NB4 (cell line): ENCODE measurements at regions not wholly inside any gene's neighbourhood (a gene's known extent, or its start where the extent isn't known, plus 50 kb on each side); places are given as distances from the start of the nearest gene placed in this dataset.

Experiments used
- DNase-seq: peaks from one replicate; pipeline ENCODE4 v3.0.0; 2010; ENCODE audit warnings: low read depth
- H3K4me3 ChIP-seq: one replicate; pipeline ENCODE4 v1.5.1; 2011; ENCODE audit warnings: mild to moderate bottlenecking, low read depth, low read length, moderate library complexity
- MYC ChIP-seq: IDR thresholded peaks from 2 replicates; pipeline ENCODE4 v1.6.1; 2011; ENCODE audit warnings: low read depth, low read length
- POLR2A ChIP-seq: IDR thresholded peaks from 2 replicates; pipeline ENCODE4 v1.6.1; 2011; ENCODE audit warnings: mild to moderate bottlenecking; ENCODE audit not compliant: insufficient read length; ENCODE audit errors: extremely low read depth
- TF ChIP-seq, protein P1 (sequence below): IDR thresholded peaks from 2 replicates; pipeline ENCODE4 v1.6.1; 2011; ENCODE audit warnings: low read depth, low read length
- TF ChIP-seq, protein P2 (sequence below): IDR thresholded peaks from one replicate; pipeline ENCODE4 v1.5.1; 2012; ENCODE audit warnings: low read depth, low read length

DNA sequence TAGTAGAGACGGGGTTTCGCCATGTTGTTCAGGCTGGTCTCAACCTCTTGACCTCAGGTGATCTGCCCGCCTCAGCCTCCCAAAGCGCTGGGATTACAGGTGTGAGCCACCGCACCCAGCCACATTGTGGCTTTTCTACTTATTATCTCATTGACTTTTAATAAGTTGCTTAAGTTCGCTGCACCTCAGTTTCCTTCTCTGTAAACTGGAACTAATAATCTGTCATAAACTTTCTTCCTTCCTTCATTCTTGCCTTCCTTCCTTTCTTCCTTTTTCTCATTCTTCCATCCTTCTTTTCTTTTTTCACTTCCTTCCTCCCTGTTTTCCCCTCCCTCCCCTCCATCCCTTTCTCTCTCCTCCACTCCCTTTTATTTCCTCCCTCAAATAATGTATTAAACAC lies 192.2 kb downstream of the MAF start:
- no peak for DNase-seq
- no peak for TF ChIP-seq MYC
- no peak for TF ChIP-seq POLR2A
- TF ChIP-seq, protein P1, sequence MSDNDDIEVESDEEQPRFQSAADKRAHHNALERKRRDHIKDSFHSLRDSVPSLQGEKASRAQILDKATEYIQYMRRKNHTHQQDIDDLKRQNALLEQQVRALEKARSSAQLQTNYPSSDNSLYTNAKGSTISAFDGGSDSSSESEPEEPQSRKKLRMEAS = no peak
- TF ChIP-seq, protein P2, sequence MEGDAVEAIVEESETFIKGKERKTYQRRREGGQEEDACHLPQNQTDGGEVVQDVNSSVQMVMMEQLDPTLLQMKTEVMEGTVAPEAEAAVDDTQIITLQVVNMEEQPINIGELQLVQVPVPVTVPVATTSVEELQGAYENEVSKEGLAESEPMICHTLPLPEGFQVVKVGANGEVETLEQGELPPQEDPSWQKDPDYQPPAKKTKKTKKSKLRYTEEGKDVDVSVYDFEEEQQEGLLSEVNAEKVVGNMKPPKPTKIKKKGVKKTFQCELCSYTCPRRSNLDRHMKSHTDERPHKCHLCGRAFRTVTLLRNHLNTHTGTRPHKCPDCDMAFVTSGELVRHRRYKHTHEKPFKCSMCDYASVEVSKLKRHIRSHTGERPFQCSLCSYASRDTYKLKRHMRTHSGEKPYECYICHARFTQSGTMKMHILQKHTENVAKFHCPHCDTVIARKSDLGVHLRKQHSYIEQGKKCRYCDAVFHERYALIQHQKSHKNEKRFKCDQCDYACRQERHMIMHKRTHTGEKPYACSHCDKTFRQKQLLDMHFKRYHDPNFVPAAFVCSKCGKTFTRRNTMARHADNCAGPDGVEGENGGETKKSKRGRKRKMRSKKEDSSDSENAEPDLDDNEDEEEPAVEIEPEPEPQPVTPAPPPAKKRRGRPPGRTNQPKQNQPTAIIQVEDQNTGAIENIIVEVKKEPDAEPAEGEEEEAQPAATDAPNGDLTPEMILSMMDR = no peak
- H3K4me3 ChIP-seq = no peak overlapping the region

DNA sequence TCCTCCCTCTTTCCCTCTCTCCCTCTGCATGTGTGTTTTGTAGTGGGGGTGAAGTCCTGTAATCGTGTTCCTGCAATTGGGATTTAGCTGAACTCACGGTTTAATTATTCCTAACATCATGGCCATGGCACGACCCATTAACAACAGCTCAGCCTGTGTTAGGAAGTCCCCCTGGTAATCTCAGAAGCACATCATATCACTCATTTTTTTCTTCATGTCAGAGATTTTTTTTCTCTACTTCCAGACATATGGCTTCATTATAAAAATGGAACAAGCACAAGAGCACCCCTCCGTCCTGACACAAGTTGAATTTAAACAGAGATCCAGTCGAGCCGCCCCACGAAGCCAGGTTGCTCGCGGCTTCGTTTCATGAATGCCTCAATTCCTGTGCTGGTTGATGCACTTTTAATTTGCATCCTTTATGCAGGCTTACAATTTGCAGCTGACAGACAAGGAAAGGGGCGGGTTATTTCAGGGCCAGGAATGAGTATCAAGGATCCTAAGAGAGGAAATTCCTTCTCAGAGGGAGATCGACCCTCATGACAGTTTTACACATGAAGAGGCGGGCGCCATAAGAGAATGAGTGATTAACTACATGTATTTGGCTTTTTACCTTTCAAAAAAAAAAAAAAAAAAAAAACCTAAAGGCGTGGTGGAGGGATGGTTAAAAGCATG lies 192.9 kb downstream of the MAF start:
- H3K4me3 ChIP-seq = no peak overlapping the region
- TF ChIP-seq, protein P1 = no peak
- TF ChIP-seq POLR2A = no peak
- no peak for TF ChIP-seq MYC
- TF ChIP-seq, protein P2 = no peak
- DNase-seq = no peak

DNA sequence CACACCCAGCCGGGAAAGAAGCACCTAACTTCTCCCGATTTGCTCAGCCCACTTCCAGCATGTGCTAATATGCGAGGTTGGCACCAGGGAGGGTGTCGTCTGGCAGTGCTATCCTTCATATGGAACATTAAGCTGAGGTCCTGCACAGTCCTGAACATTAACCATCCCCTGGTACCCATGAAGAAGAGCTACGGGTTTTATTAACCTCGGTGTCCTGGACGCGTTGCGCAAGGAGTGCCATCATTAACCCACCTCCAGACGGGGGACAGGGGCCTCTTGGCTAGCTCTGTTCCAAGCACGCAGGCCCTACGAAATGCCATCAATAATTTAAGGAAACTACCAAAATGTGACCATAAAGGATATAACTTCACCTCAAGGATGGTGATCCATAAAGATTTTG lies 193.5 kb downstream of the MAF start:
- no peak overlapping the region for H3K4me3 ChIP-seq
- TF ChIP-seq POLR2A (no peak), MYC (no peak)
- TF ChIP-seq, protein P1 = no peak
- TF ChIP-seq, protein P2 = no peak
- DNase-seq = no peak

DNA sequence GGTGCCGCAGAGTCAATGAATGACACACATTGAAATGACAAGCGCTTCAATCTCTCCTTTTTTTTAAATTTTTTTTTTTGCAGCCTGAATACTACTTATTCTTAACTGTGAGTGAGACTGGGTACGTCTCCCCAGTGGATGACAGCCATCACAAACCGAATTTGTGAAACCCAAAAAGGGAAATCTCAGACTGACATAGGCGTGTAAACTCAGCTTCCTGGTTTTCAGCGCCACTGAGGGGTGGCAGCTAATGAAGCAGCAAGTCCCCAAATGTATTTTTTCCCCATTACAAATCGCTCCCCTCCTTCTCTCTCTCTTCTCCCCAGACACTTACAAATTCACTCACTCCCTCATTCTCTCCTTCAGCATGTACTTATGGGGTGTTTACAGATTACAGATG lies 196.0 kb downstream of the MAF start:
- no peak for DNase-seq
- TF ChIP-seq MYC (no peak), POLR2A (no peak)
- TF ChIP-seq, protein P1 = no peak
- TF ChIP-seq, protein P2 = no peak
- H3K4me3 ChIP-seq = no peak overlapping the region

DNA sequence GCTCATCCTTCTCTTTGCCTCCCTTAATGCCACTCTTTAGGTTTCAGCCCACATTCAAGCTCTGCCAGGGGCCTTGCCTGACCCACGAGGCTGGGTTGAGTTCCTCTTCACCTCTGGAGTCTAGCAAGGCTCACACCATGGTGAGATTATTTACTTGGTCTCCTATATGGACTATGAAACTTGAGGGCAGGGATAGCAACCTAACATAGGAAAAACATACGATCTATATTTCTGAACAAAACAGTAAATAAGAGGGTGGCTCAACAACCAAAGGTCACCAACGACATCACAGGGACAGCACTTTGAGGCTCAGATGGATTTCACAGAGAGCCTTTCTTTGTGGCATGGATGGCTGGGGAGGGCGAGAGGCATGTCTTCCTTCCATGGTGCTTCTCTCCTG lies 197.0 kb downstream of the MAF start:
- TF ChIP-seq MYC (no peak), POLR2A (no peak)
- TF ChIP-seq, protein P2 = no peak
- TF ChIP-seq, protein P1 = no peak
- no peak for DNase-seq
- H3K4me3 ChIP-seq = no peak overlapping the region
